K562 (cell line): ENCODE measurements at regions not wholly inside any gene's neighbourhood (a gene's known extent, or its start where the extent isn't known, plus 50 kb on each side); places are given as distances from the start of the nearest gene placed in this dataset.
"Not testable (repeated sequence)": the region's sequence is repeated elsewhere in the genome, so short reads cannot be mapped to it uniquely, and the experiment has no call there.

Source experiments
- HDAC1 ChIP-seq, 2 experiments: fragments of 450-650 bp; IDR thresholded peaks; 2 replicates each; pipeline ENCODE4 v1.6.1; 2016 to 2017; ENCODE audit warnings: inconsistent platforms in 1 of 2, mild to moderate bottlenecking in 1 of 2, moderate library complexity in 1 of 2
- ID3 ChIP-seq, 2 experiments: fragments of 250-450 bp in 1 of 2; fragments of 450-650 bp in 1 of 2; sonication (Bioruptor Pico) in 1 of 2; IDR thresholded peaks; 2 replicates each; pipeline versions ENCODE4 v1.6.1 to v1.8.0; 2016 to 2021; ENCODE audit warnings: mild to moderate bottlenecking in 2 of 2, moderate library complexity in 2 of 2, missing compliant biosample characterization in 1 of 2, missing genetic modification characterization in 1 of 2
- NFIC ChIP-seq: fragments of 450-650 bp; IDR thresholded peaks from 2 replicates; pipeline ENCODE4 v1.6.1; 2017; ENCODE audit warnings: mild to moderate bottlenecking, inconsistent platforms
- NFRKB ChIP-seq: fragments of 450-650 bp; IDR thresholded peaks from 2 replicates; pipeline ENCODE4 v1.6.1; 2016; ENCODE audit warnings: low read depth
- NR2C2 ChIP-seq, 2 experiments: fragments of 200-800 bp in 1 of 2; sonication (Bioruptor generic) in 1 of 2; sonication (generic) in 1 of 2; formaldehyde crosslinking in 1 of 2; IDR thresholded peaks; 2 replicates each; pipeline versions ENCODE4 v1.6.1 to v1.8.0; 2016 to 2022; ENCODE audit warnings: mild to moderate bottlenecking in 1 of 2, missing compliant biosample characterization in 1 of 2, missing genetic modification characterization in 1 of 2, missing genetic modification reagents in 1 of 2
- SMARCA4 ChIP-seq: fragments of 450-650 bp; IDR thresholded peaks from 2 replicates; pipeline ENCODE4 v1.6.1; 2016
- SMARCE1 ChIP-seq: fragments of 450-650 bp; IDR thresholded peaks from 2 replicates; pipeline ENCODE4 v1.7.1; 2016; ENCODE audit warnings: mild to moderate bottlenecking
- TF ChIP-seq, protein P1 (sequence below), 2 experiments: fragments of 450-650 bp in 1 of 2; sonication (generic) in 1 of 2; formaldehyde crosslinking in 1 of 2; IDR thresholded peaks in 1 of 2; conservative IDR thresholded peaks in 1 of 2; 2 replicates each; pipeline versions ENCODE4 v1.6.1 to v1.8.1; 2016 to 2023; ENCODE audit warnings: mild to moderate bottlenecking in 2 of 2, moderate library complexity in 2 of 2, inconsistent platforms in 1 of 2, missing genetic modification reagents in 1 of 2

GRCh38 chr1:206380791-206381610, 89.3 kb upstream of the IKBKE start (continued):
- TF ChIP-seq ID3, NR2C2 (CRISPR knock-in tag; IDR thresholded peaks at IDR 0.05): not testable (repeated sequence)
- 0 out of 2 replicates have a peak, but pooled peaks have one; percentile 23 for TF ChIP-seq ID3 (tag; IDR thresholded peaks at IDR 0.05)
- peak; percentile 74 for TF ChIP-seq SMARCE1
- peak; percentile 66 for TF ChIP-seq NFIC
- TF ChIP-seq, protein P1, sequence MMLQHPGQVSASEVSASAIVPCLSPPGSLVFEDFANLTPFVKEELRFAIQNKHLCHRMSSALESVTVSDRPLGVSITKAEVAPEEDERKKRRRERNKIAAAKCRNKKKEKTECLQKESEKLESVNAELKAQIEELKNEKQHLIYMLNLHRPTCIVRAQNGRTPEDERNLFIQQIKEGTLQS (IDR thresholded peaks at IDR 0.05): peak; percentile 43
- TF ChIP-seq, protein P1 (CRISPR knock-in tag; conservative IDR thresholded peaks at IDR 0.05): not testable (repeated sequence)
- 0 out of 2 replicates have a peak, but pooled peaks have one; percentile 63 for TF ChIP-seq NFRKB
- TF ChIP-seq SMARCA4: peak; percentile 73
- peak; percentile 23; the same call in 1 of the 2 replicates for TF ChIP-seq NR2C2 (tag; IDR thresholded peaks at IDR 0.05)
- peak in 1 of 2 experiments; percentile 59; a peak in 2 of 4 replicates for TF ChIP-seq HDAC1 (IDR thresholded peaks at IDR 0.05)
